ENCODE measurements at regions not wholly inside any gene's neighbourhood (a gene's known extent, or its start where the extent isn't known, plus 50 kb on each side); places are given as distances from the start of the nearest gene placed in this dataset.

GRCh38 chr10:30686708-30687107, 57.2 kb upstream of the LYZL2 start:
- TF ChIP-seq ZNF384 (IDR thresholded peaks at IDR 0.05) (no peak), L3MBTL2 (conservative IDR thresholded peaks at IDR 0.05) (no peak), SP1 (IDR thresholded peaks at IDR 0.05) (no peak), FOXK2 (IDR thresholded peaks at IDR 0.05) (no peak), BHLHE40 (IDR thresholded peaks at IDR 0.05; ENCODE audit: borderline replicate concordance) (no peak), NFRKB (IDR thresholded peaks at IDR 0.05) (no peak), FOXA1 (IDR thresholded peaks at IDR 0.05) (no peak), SUZ12 (IDR thresholded peaks at IDR 0.05) (no peak), PKNOX1 (IDR thresholded peaks at IDR 0.05) (no peak), HDGF (IDR thresholded peaks at IDR 0.05; ENCODE audit: borderline replicate concordance) (no peak)
